Activated T-cell treated with anti-CD3 and anti-CD28 coated beads for 24 hours (primary cell): ENCODE measurements at regions not wholly inside any gene's neighbourhood (a gene's known extent, or its start where the extent isn't known, plus 50 kb on each side); places are given as distances from the start of the nearest gene placed in this dataset.
"Not testable (repeated sequence)": the region's sequence is repeated elsewhere in the genome, so short reads cannot be mapped to it uniquely, and the experiment has no call there.

Experiments used
- DNase-seq: peaks from one replicate; pipeline ENCODE4 v3.0.0-alpha.2; 2020; ENCODE audit warnings: low read depth

DNA sequence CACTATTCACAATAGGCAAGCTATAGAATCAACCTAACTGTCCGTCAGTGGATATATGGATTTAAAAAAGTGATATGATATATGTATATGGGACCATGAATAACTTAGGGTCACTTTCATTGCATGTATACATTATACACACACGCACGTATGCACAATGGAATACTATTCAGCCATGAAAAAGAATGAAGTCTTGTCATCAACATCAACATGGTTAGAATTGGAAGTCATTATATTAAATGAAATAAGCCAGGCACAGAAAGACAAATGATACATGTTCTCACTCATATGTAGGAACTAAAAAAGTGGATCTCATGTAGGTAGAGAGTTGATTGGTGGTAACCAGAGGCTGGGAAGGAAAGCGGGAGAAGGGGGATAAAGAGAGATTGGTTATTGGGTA, 234.3 kb downstream of the VRK1 start:
- no peak for DNase-seq

DNA sequence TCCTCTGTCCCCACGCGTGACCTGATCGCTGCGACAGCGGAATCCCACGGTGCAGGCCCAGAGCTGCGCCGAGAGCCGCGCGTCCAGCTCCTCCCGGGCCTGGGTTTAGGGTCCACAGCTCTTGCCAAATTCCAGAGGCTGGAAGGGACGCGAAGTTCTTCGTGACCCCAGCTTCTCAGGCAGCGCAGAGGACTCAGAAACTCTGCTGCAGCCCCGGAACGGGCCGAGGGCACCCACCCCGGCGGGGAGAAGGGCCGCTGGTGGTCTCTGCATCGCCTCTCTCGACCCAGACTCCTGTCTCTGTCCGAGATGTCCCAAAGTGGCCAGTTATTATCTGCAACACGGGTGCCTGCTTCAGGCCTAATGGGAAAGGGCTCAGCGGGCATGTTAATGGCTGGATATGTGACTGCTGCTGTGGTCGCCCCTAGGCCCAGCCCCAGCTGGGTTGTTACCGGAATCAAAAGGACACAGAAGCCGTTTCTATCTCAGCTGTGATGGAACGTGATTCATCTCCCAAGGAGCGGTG, 236.4 kb downstream of the VRK1 start:
- DNase-seq, result no peak

DNA sequence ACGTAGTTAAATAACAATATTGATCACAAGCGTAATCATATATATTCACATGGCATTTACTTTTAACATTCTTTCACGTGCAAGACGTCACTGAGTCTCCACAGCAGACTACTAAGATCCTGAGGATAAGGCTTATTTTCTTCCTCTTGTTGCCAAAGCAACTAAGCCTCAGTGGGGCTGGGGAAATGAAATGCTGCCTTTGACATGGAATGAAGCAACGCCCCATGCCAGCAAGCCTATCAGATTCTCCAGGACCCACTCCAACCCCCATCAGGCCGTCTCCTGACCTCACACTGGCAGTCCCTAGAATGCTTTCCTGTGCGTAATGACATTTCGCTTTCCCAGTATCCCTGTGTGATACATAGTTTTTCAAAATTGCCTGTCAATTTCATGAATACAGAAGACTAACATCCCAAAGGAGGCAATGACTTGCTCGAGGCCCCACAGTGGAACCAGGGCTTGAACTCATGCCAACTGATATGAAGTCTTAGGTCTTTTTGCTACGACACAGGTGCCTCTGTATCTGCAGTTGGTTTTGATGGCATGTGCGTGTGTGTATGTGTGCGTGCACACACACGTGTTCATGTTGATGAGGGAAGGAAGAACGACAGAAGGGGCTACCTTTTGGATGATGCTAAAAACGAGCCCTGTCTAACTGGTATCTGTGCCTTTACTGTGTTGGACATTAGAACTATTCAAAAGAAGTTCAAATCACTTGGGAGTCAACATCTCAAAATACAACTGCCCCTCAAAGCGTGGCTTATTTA, 239.1 kb downstream of the VRK1 start:
- DNase-seq, result no peak

DNA sequence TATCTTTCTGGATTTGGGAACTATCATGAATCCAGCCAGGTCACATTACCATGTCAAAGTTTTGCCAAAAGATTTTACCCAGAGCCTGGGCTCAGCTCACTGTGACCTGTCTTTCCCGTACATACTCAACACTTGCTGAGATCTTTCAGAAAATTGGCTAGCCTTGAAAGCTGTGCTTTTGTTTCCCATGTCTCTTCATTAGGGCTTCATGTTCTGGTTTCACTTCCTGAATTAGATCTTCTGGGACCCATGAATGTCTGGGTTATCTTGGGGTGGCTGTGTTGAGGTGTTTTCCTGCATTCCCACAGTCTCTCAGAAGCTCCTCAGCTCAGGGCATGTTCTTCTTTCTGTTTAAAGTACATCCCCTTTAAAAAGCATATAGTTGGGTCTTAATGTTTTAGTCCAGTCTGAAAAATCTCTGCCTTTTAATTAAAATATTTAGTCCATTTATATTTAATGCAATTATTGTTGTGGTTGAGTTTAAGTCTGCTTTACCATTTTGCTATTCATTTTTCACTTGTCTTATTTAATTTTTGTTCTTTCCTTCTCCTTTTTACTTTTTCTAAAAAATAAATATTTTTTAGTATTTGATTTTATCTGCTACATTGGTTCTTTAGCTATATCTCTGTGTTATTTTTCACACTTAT, 242.7 kb downstream of the VRK1 start:
- DNase-seq, result no peak

DNA sequence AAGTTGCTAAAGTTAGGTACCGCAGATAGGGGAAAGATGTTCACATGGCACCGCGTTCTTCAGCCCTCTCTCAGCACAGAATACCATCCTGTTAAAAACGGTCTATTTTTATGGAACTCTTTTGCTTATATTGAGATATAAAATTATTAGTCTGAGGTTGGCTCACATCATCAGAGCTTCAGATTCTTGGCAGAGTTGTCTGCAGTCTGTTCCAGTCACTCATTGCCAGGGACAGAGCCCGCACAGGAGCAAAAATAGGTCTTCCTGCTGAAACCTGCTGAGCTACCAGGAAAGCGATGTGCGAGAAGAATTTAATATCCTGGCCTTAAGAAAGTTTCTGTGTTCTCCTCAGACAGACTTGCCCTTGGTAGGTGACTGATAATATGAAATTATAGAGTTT, 249.8 kb downstream of the VRK1 start:
- DNase-seq, result no peak

DNA sequence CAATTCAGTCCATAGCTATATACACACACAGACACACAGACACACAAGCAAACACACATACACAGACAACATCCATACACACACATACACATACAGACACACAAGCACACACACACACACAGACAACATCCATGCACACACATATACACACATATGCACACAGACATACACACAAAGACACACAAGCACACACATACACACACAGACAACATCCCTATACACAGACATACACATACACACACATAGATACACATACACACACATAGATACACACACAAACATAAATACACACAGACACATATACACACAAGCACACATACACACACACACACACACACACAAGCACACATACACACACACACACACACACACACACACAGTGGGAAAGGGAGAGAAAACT, 254.8 kb downstream of the VRK1 start:
- DNase-seq, result no peak

DNA sequence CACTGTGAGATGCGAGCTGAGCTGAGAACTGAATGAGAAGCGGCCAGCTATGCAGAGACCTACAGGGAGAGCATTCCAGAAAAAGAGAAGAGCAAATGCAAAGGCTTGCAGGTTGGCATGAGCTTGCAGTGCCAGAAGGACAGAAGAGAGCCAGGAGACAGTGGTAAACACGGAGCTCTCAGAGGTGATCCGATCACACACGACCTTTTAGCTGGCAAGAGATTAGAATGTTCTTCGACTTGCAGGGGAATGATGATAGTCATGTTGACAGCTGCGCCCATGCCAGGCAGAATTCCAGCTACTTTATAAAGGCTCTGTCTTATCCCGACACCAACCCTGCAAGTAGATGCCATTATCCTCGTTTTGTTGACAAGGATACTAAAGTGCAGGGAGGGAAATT, 256.8 kb downstream of the VRK1 start:
- no peak for DNase-seq

DNA sequence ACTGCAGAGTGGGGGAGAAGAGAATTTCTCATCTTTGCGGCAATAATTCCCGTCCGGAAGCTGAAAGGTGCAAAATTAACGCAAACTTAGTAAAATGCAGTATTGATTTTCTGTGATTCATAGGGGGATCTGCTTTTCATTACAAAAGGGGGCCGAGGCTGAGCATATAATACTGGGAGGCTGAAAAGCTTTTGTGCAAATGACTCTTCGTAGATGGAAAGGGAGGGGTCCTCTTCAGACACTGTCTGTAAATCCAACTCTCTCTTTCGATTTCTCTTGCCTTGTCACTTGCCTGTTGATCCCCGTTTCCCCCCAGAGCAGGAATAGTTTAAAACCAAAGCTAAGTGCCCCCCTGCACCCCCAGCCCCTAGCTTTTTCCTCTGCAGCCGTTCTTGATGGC, 258.2 kb downstream of the VRK1 start:
- DNase-seq, result no peak

DNA sequence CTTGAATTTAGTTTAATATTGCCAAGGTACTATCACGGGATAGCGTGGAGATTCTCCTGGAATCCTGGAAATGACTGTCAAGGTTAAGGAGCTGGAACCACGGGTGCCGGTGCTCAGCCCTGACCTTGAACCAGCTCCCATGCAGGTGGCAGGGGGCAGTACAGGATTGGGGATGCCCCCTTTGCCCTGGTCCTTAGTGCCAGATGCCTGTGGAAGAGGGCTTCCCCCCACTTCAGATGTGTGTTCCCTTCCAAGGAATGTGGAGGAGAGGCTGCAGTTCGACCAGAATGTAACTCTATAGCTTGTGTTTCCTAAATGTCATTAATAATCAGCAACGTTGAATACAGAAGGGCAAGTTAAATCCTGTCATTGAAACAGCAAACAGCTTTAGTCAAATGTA, 258.9 kb downstream of the VRK1 start:
- no peak for DNase-seq

DNA sequence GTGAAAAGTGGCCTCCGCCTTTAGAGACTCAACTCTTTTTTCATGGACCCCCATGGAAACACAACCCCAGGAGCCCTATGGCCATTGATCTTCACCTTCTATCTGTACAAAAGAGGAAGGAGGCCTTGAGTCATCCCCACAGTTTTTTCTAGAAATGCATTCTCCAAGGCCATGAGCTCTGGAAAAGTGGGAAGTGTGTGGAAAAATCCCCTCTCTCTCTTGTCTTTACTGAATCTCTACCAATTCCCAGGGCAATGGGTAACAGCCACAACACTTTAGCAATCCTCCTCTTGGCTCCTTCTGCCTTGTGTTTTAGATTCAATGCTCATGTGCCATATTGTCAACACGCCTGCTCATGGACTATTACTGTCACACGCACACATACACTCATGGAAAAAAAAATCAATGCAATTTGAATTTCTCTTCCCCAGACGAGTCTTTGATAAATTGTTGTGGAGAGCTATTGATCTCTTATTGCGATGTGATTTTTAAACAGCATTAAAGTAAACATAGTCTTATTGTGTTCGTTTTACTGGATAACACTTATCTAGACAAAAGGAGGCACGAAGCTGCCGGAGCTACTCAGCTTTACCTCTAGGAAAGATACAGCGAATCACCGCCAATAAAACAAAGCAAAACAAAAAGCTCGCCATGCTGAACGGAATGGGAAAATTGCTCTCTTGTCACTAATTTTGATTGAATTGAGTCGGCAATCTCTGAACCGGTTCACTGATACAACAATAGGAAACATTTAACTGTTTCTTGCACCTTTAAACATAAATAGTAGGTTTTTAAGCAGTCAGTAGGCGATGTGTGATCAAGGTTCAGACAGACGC, 260.3 kb downstream of the VRK1 start:
- no peak for DNase-seq

DNA sequence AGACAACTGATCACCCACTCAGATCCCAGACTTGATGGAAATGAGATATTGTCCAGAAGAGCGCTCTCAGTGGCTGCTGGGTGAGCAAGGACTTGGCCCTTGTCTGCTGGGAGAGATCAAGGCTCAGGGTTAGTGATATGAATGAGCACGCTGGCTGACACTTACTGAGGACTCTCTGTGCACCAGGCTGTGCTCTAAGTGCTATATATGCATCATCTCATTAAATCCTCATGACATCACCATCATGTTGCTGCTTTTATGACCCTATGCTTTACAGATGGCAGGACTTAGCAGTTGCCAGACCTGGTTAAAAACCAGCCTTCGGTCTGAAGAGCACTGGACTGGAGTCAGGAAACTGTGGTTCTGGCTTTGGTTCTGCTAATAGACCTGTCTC, 260.9 kb downstream of the VRK1 start:
- no peak for DNase-seq

DNA sequence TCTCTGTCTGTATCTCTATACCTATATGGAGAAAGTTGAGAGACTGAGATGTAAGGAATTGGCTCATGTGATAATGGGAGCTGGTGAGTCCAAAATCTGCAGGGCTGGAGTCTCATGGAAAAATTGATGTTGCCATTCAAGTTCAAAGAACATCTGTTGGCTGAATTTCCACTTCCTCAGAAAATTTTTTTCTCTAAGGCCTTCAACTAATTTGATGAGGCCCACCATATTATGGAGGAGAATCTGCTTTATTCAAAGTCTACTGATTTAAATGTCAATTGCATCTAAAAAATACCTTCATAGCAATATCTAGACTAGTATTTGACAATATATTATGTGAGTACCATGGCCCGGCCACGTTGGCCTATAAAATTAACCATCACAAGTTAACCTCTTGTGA, 261.4 kb downstream of the VRK1 start:
- DNase-seq, result no peak

DNA sequence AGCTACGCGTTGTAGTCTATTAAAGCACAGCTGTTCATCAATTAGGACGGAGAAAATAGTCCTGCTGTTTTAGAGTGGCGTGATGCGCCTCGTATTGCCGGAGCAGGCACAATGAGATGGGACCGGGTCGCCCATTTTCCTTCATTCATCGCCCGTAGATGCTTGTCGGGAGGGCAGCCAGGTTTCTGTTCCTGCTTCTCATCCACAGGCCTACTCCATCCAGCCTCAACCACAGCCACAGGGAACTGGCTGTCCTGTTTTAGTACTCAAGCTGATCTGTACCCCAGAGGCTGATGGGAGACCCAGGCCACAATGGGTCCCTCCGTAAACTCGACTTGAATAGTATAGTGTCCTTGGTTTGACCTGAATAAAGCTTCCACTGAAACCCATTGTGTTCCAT, 264.0 kb downstream of the VRK1 start:
- no peak for DNase-seq

DNA sequence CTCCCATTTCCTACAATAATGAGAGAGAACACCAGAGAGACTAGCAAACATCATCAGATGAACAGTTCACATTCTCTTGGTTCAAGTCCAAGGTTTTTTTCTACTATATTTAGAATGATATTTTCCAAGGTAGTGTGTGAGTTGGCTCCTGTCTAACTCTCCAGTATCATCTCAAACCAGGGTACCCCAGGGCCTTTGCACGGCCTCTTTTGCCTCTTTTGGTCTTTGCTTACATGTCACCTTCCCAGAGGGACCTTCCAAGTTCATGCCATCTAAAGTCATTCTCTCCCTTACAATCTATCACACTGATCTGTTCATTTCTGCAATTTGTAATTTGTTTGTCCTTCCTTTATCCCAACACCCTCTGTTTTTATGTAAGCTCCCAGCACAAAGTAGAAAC, 264.5 kb downstream of the VRK1 start:
- no peak for DNase-seq

DNA sequence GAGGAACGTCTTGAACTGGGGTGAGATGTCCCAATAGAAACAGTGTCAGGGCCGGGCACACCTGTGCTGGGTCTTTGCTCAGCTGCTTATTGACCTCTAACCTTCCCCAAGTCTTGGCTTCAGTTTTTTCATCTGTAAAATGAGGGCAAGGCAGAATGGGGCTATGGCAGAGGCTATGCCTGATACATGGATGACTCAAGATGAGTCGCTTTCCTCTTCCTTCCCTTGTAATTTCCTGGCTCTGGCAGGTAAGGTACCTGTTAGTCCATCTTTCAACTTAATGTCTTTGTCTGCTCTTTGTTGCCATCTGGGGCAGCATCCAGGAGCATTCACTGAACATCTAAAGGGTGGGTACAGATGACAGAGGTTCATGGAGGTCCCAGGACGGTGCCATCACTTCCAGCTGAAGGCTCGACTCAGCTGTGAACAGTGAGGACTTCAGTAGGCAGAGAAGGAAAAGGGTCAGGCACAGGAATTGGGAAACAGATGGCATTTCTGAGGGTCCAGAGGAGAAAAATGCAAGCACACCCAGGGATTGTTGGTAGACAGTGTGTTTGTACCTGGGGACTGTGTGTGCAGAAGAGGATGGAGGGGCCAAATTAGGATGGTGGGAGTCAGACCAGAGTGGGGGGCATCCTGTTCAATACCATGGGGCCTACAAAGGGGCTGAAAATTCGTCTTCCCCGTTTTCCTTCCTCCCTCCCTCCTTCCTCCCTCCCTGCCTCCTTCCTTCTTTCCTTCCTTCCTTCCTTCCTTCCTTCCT, 268.3 kb downstream of the VRK1 start:
- DNase-seq, result no peak

DNA sequence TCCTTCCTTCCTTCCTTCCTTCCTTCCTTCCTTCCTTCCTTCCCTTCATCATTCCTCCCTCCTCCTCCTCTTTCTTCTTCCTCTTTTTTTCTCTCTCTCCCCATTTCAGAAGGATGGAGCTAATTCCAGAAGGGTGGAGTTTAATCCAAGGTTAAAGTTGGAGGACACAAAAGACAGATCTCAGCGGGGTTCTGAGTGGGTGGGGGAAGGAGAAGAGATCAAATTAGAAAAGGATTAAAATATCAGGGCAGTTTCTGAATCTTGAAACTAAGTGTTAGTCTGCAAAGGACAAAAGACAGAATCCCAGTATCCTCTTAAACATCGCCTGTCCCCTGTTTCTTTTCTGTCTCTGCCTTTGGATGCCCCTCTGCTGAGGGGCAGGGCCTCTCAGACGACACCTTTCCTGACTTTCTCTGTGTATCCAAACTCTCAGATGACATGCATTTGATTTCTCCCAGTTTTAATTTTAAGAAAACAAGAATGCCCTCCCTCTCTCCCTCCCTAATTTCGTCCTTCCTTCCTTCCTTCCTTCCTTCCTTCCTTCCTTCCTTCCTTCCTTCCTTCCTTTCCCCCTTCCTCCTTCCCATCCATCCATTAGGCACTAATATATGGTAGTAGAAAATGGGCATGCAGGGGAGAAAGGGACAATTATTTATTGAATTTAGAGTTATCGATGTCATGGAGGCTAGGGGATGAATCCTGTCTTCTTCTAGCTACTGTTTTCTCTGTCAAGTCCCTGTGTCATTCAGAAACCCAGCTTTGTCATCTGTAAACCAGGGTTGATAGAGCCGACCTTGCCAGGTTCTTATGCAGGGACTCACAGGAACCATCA, 269.1 kb downstream of the VRK1 start:
- DNase-seq, result no peak

DNA sequence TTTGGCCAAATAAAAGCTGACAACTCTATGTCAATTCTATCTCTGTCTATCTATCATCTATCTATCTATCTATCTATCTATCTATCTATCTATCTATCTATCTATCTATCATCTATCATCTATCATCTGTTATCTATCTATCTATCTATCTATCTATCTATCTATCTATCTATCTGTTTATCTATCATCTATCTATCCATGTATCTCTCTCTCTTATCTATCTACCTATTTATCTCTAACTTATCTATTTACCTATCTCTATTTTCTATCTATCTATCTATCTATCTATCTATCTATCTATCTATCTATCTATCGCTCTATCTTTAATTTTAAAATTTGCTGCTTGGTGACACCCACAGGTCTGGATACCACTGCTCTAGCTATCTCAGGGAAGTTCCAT, 271.1 kb downstream of the VRK1 start:
- not testable (repeated sequence) for DNase-seq

DNA sequence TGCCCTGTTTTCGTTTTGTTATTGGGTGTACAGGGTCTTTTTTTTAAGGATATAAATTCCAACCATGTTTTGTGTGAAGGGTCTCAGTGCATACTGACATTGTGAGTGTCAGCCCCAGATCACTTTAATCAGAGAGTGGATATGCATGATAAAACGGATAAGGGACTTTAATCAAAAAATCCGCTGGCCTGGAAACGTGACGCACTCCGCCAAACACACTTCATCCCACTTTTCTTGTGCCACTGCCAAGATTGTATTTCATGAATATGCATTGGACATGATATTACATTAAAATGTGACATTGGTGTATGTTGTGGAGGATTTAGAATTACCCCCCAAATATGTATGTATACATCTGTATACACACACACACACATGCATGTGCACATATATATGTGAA, 273.1 kb downstream of the VRK1 start:
- DNase-seq, result no peak

DNA sequence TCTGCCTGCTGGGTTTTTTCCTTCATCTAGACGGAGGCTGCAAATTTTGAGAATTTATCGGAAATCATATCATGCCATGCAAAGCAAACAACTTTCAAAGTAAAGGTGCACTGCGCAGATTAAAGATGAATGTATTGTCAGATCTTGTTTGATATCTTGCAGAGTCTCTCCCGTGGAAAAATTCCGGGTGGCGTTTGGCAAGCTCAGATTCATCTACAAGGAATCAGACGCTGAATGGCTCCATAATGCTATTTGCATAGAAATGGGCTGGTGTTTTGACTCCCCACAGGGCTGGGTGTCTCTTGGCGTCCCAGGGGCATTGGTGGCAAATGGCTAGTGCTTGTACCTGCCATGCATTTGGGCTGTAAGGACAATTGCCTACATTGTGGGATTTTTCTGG, 274.0 kb downstream of the VRK1 start:
- DNase-seq, result no peak

DNA sequence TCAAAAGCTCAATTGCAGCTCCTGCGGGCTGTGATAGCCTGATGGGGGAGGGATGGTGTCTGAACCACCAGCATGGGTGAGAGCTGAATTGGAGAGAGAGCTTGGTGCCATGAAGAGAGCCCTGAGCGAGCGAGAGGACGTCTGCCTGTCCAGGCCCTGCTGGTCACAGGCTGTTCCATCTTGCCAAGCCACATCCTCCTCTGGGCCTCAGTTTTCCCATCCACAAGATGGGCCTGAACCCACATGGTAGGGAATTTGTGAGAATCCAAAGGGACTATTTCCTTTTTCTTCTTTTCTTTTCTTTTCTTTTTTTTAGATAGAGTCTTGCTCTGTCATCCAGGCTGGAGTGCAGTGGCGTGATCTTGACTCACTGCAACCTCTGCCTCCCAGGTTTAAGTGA, 276.4 kb downstream of the VRK1 start:
- no peak for DNase-seq

DNA sequence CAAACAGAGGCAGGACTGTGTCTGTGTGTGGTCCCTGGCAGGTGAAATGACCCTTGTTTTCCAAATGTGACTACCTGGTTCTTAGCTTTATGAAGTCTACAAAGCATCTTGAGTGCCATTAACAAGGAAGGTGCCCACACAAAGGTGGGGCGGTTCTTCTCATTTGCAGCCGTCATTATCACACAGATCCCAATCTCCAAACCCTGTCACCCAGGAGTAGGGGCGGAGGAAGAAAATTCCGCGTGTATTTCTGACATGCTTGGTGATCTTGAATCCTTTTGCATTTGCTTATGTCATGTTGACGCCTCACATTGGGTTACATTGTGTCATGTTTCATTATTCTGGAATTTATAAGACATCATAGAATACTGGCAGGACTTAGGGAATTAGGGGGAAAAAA, 277.3 kb downstream of the VRK1 start:
- DNase-seq, result no peak
